ENCODE measurements at regions not wholly inside any gene's neighbourhood (a gene's known extent, or its start where the extent isn't known, plus 50 kb on each side); places are given as distances from the start of the nearest gene placed in this dataset.

DNA sequence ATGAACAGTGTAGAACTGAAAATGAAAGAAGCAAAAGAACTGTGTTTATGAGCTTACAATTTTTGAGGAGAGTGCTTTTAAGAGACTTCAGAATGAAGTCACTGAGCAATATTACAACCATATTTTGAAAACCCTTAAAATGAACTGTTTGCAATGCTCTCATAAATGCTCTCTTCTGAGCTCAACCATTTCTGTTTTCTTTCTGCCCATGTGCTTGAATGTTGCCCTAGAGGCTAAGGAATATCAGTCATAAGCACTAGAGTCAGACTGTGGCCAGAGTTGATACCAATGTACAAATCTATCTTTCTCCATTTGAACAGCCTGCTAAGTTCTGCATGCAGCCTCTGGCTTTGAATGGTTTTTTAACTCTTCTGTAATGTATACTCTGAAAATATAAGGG is 1092.8 kb downstream of the PCDH9 start:
- TF ChIP-seq, protein P1, sequence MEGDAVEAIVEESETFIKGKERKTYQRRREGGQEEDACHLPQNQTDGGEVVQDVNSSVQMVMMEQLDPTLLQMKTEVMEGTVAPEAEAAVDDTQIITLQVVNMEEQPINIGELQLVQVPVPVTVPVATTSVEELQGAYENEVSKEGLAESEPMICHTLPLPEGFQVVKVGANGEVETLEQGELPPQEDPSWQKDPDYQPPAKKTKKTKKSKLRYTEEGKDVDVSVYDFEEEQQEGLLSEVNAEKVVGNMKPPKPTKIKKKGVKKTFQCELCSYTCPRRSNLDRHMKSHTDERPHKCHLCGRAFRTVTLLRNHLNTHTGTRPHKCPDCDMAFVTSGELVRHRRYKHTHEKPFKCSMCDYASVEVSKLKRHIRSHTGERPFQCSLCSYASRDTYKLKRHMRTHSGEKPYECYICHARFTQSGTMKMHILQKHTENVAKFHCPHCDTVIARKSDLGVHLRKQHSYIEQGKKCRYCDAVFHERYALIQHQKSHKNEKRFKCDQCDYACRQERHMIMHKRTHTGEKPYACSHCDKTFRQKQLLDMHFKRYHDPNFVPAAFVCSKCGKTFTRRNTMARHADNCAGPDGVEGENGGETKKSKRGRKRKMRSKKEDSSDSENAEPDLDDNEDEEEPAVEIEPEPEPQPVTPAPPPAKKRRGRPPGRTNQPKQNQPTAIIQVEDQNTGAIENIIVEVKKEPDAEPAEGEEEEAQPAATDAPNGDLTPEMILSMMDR (IDR thresholded peaks at IDR 0.05; ENCODE audit: low read depth, low read length, poor library complexity, severe bottlenecking) = no peak
- no peak for TF ChIP-seq EZH2phosphoT487 (IDR thresholded peaks at IDR 0.05; ENCODE audit: borderline replicate concordance, low read length)
